GM23338 (cell line): ENCODE measurements at regions not wholly inside any gene's neighbourhood (a gene's known extent, or its start where the extent isn't known, plus 50 kb on each side); places are given as distances from the start of the nearest gene placed in this dataset.

Experiments used
- ATAC-seq: fragments of 200-7000 bp; cut with Tn5 transposase; 3 replicates; pipeline ENCODE4 v1.9.1; 2020
- DNase-seq: peaks from one replicate; pipeline ENCODE4 v3.0.0-alpha.2; 2015; ENCODE audit warnings: low spot score
- H2AFZ ChIP-seq: fragments of 200-600 bp; sonication (generic); 2 replicates; pipeline ENCODE4 v1.8.0; 2016; ENCODE audit warnings: antibody characterized with exemption, mild to moderate bottlenecking, moderate library complexity
- H3F3A ChIP-seq: fragments of 200-600 bp; sonication (generic); replicated peaks from 2 replicates; pipeline ENCODE4 v1.8.0; 2017; ENCODE audit warnings: antibody characterized with exemption, mixed run types, low read depth
- H3K27ac ChIP-seq: fragments of 200-600 bp; sonication (generic); 2 replicates; pipeline ENCODE4 v1.6.1; 2016; ENCODE audit warnings: low read depth
- H3K27me3 ChIP-seq: fragments of 200-600 bp; sonication (generic); 2 replicates; pipeline ENCODE4 v1.8.0; 2016; ENCODE audit warnings: mild to moderate bottlenecking, mixed run types, moderate library complexity; ENCODE audit not compliant: insufficient read depth
- H3K36me3 ChIP-seq: fragments of 200-600 bp; sonication (generic); 2 replicates; pipeline ENCODE4 v1.8.0; 2016; ENCODE audit warnings: mild to moderate bottlenecking; ENCODE audit not compliant: insufficient read depth
- H3K4me1 ChIP-seq: fragments of 200-600 bp; sonication (generic); 2 replicates; pipeline ENCODE4 v1.8.0; 2016; ENCODE audit warnings: mild to moderate bottlenecking, moderate library complexity; ENCODE audit not compliant: insufficient read depth
- H3K4me2 ChIP-seq: fragments of 200-600 bp; sonication (generic); 2 replicates; pipeline ENCODE4 v1.7.1; 2017; ENCODE audit warnings: mixed run types
- H3K4me3 ChIP-seq: fragments of 200-600 bp; sonication (generic); 2 replicates; pipeline ENCODE4 v1.6.1; 2016; ENCODE audit warnings: mixed run types
- H3K79me2 ChIP-seq: fragments of 200-600 bp; sonication (generic); replicated peaks from 2 replicates; pipeline ENCODE4 v1.8.0; 2017; ENCODE audit warnings: mild to moderate bottlenecking; ENCODE audit not compliant: insufficient read depth
- H3K9me2 ChIP-seq: fragments of 200-600 bp; sonication (generic); 2 replicates; pipeline ENCODE4 v1.8.0; 2017; ENCODE audit not compliant: insufficient read depth
- H4K20me1 ChIP-seq: fragments of 200-600 bp; sonication (generic); replicated peaks from 2 replicates; pipeline ENCODE4 v1.8.0; 2017; ENCODE audit warnings: mild to moderate bottlenecking; ENCODE audit not compliant: insufficient read depth
- H3K27ac Mint-ChIP-seq: 2 replicates; pipeline ENCODE4 v1.8.0; 2020; ENCODE audit warnings: inconsistent platforms, mild to moderate bottlenecking, moderate library complexity, mixed read lengths
- H3K27me3 Mint-ChIP-seq: 3 replicates; pipeline ENCODE4 v1.8.0; 2022; ENCODE audit warnings: low read depth, mild to moderate bottlenecking, moderate library complexity, mixed read lengths, inconsistent platforms; ENCODE audit not compliant: insufficient read depth, poor library complexity
- H3K36me3 Mint-ChIP-seq: 3 replicates; pipeline ENCODE4 v1.8.0; 2021; ENCODE audit warnings: low read depth, mild to moderate bottlenecking, inconsistent platforms, moderate library complexity, mixed read lengths
- H3K4me1 Mint-ChIP-seq: 3 replicates; pipeline ENCODE4 v1.8.0; 2020; ENCODE audit warnings: mild to moderate bottlenecking, inconsistent platforms, mixed read lengths
- H3K4me3 Mint-ChIP-seq: 3 replicates; pipeline ENCODE4 v1.8.0; 2021; ENCODE audit warnings: moderate library complexity, mild to moderate bottlenecking, inconsistent platforms, mixed read lengths
- H3K9me3 Mint-ChIP-seq: 3 replicates; pipeline ENCODE4 v1.8.0; 2020; ENCODE audit warnings: moderate library complexity, mild to moderate bottlenecking, inconsistent platforms, mixed read lengths
- CREB1 ChIP-seq: fragments of 250-450 bp; sonication (Bioruptor Pico); IDR thresholded peaks from 2 replicates; pipeline ENCODE4 v1.5.0; 2020; ENCODE audit warnings: low read depth, mild to moderate bottlenecking, moderate library complexity
- EZH2 ChIP-seq: fragments of 200-600 bp; sonication (generic); IDR thresholded peaks from one replicate; pipeline ENCODE4 v1.8.0; 2017; ENCODE audit warnings: antibody characterized with exemption, mild to moderate bottlenecking, low read depth; ENCODE audit not compliant: unreplicated experiment
- EZH2phosphoT487 ChIP-seq: fragments of 200-600 bp; sonication (generic); IDR thresholded peaks from one replicate; pipeline ENCODE4 v1.8.1; 2018; ENCODE audit warnings: antibody characterized with exemption; ENCODE audit not compliant: unreplicated experiment
- JUNB ChIP-seq: IDR thresholded peaks from one replicate; pipeline ENCODE4 v1.6.1; 2016; ENCODE audit warnings: antibody characterized with exemption; ENCODE audit not compliant: unreplicated experiment
- NANOG ChIP-seq: IDR thresholded peaks from 2 replicates; pipeline ENCODE4 v1.6.1; 2016; ENCODE audit warnings: antibody characterized with exemption, borderline replicate concordance
- POLR2AphosphoS5 ChIP-seq: IDR thresholded peaks from 2 replicates; pipeline ENCODE4 v1.6.1; 2016; ENCODE audit warnings: antibody characterized with exemption, low read depth
- STAT1 ChIP-seq: IDR thresholded peaks from one replicate; pipeline ENCODE4 v1.6.1; 2016; ENCODE audit warnings: antibody characterized with exemption; ENCODE audit not compliant: unreplicated experiment
- ZNF114 ChIP-seq: fragments of 250-450 bp; sonication (Bioruptor Pico); IDR thresholded peaks from 2 replicates; pipeline ENCODE4 v1.5.0; 2020; ENCODE audit warnings: mild to moderate bottlenecking, moderate library complexity
- ZNF331 ChIP-seq: fragments of 250-450 bp; sonication (Bioruptor Pico); IDR thresholded peaks from 2 replicates; pipeline ENCODE4 v1.5.0; 2020; ENCODE audit warnings: low read depth, mild to moderate bottlenecking, moderate library complexity
- TF ChIP-seq, protein P1 (sequence below): IDR thresholded peaks from one replicate; pipeline ENCODE4 v1.6.1; 2018; ENCODE audit warnings: antibody characterized with exemption; ENCODE audit not compliant: unreplicated experiment
- TF ChIP-seq, protein P2 (sequence below): IDR thresholded peaks from 2 replicates; pipeline ENCODE4 v1.6.1; 2016; ENCODE audit warnings: antibody characterized with exemption
- TF ChIP-seq, protein P3 (sequence below): fragments of 250-450 bp; sonication (Bioruptor Pico); IDR thresholded peaks from 2 replicates; pipeline ENCODE4 v1.5.0; 2020; ENCODE audit warnings: mild to moderate bottlenecking, moderate library complexity
- TF ChIP-seq, protein P4 (sequence below), 2 experiments: fragments of 200-600 bp in 1 of 2; sonication (generic) in 1 of 2; conservative IDR thresholded peaks; 2 replicates each; pipeline versions ENCODE4 v1.5.1 to v1.6.1; 2016 to 2017; ENCODE audit warnings: antibody characterized with exemption in 2 of 2, low read depth in 2 of 2, mild to moderate bottlenecking in 2 of 2, moderate library complexity in 1 of 2

DNA sequence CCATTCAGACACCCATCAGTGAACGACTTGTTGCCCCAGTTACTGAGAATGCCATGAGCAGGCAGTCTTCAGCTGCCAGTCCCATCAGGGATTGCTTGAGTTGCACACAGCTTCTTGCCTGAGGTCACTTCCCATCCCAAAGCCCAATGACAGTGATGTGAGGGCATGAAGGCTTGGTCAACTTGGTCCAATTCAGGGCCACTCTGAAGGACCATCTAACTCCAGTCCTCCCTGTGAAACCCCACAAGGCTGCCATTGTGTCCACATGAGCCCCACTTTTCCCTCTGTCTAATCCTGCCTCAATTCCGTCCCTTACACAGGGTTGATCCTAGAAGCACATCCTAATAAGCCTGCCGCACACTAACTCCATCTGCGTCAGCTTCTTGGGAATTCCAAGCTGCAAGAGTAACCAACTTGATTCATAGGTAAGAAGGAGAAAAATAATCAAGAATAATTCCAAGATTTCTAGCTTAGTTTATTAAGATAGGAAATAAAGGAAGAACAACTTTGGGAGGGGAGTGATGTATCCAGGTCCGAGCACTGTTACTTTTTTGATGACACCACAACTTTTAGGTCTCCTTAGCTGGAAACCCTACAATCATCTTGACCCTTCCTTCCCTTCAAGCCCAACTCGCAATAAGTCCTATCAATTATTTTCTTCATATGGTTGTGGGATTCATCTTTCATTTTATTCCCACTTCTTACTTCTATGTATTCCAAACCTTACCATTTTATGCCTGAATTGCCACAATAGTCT, 110.9 kb downstream of the LRRC30 start:
- TF ChIP-seq NANOG (no peak), POLR2AphosphoS5 (no peak), EZH2 (no peak), STAT1 (no peak), EZH2phosphoT487 (no peak), ZNF114 (no peak), CREB1 (no peak), JUNB (no peak), ZNF331 (CRISPR knock-in tag) (no peak)
- TF ChIP-seq, protein P1, sequence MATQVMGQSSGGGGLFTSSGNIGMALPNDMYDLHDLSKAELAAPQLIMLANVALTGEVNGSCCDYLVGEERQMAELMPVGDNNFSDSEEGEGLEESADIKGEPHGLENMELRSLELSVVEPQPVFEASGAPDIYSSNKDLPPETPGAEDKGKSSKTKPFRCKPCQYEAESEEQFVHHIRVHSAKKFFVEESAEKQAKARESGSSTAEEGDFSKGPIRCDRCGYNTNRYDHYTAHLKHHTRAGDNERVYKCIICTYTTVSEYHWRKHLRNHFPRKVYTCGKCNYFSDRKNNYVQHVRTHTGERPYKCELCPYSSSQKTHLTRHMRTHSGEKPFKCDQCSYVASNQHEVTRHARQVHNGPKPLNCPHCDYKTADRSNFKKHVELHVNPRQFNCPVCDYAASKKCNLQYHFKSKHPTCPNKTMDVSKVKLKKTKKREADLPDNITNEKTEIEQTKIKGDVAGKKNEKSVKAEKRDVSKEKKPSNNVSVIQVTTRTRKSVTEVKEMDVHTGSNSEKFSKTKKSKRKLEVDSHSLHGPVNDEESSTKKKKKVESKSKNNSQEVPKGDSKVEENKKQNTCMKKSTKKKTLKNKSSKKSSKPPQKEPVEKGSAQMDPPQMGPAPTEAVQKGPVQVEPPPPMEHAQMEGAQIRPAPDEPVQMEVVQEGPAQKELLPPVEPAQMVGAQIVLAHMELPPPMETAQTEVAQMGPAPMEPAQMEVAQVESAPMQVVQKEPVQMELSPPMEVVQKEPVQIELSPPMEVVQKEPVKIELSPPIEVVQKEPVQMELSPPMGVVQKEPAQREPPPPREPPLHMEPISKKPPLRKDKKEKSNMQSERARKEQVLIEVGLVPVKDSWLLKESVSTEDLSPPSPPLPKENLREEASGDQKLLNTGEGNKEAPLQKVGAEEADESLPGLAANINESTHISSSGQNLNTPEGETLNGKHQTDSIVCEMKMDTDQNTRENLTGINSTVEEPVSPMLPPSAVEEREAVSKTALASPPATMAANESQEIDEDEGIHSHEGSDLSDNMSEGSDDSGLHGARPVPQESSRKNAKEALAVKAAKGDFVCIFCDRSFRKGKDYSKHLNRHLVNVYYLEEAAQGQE = no peak
- TF ChIP-seq, protein P2, sequence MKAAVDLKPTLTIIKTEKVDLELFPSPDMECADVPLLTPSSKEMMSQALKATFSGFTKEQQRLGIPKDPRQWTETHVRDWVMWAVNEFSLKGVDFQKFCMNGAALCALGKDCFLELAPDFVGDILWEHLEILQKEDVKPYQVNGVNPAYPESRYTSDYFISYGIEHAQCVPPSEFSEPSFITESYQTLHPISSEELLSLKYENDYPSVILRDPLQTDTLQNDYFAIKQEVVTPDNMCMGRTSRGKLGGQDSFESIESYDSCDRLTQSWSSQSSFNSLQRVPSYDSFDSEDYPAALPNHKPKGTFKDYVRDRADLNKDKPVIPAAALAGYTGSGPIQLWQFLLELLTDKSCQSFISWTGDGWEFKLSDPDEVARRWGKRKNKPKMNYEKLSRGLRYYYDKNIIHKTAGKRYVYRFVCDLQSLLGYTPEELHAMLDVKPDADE = no peak
- TF ChIP-seq, protein P3, sequence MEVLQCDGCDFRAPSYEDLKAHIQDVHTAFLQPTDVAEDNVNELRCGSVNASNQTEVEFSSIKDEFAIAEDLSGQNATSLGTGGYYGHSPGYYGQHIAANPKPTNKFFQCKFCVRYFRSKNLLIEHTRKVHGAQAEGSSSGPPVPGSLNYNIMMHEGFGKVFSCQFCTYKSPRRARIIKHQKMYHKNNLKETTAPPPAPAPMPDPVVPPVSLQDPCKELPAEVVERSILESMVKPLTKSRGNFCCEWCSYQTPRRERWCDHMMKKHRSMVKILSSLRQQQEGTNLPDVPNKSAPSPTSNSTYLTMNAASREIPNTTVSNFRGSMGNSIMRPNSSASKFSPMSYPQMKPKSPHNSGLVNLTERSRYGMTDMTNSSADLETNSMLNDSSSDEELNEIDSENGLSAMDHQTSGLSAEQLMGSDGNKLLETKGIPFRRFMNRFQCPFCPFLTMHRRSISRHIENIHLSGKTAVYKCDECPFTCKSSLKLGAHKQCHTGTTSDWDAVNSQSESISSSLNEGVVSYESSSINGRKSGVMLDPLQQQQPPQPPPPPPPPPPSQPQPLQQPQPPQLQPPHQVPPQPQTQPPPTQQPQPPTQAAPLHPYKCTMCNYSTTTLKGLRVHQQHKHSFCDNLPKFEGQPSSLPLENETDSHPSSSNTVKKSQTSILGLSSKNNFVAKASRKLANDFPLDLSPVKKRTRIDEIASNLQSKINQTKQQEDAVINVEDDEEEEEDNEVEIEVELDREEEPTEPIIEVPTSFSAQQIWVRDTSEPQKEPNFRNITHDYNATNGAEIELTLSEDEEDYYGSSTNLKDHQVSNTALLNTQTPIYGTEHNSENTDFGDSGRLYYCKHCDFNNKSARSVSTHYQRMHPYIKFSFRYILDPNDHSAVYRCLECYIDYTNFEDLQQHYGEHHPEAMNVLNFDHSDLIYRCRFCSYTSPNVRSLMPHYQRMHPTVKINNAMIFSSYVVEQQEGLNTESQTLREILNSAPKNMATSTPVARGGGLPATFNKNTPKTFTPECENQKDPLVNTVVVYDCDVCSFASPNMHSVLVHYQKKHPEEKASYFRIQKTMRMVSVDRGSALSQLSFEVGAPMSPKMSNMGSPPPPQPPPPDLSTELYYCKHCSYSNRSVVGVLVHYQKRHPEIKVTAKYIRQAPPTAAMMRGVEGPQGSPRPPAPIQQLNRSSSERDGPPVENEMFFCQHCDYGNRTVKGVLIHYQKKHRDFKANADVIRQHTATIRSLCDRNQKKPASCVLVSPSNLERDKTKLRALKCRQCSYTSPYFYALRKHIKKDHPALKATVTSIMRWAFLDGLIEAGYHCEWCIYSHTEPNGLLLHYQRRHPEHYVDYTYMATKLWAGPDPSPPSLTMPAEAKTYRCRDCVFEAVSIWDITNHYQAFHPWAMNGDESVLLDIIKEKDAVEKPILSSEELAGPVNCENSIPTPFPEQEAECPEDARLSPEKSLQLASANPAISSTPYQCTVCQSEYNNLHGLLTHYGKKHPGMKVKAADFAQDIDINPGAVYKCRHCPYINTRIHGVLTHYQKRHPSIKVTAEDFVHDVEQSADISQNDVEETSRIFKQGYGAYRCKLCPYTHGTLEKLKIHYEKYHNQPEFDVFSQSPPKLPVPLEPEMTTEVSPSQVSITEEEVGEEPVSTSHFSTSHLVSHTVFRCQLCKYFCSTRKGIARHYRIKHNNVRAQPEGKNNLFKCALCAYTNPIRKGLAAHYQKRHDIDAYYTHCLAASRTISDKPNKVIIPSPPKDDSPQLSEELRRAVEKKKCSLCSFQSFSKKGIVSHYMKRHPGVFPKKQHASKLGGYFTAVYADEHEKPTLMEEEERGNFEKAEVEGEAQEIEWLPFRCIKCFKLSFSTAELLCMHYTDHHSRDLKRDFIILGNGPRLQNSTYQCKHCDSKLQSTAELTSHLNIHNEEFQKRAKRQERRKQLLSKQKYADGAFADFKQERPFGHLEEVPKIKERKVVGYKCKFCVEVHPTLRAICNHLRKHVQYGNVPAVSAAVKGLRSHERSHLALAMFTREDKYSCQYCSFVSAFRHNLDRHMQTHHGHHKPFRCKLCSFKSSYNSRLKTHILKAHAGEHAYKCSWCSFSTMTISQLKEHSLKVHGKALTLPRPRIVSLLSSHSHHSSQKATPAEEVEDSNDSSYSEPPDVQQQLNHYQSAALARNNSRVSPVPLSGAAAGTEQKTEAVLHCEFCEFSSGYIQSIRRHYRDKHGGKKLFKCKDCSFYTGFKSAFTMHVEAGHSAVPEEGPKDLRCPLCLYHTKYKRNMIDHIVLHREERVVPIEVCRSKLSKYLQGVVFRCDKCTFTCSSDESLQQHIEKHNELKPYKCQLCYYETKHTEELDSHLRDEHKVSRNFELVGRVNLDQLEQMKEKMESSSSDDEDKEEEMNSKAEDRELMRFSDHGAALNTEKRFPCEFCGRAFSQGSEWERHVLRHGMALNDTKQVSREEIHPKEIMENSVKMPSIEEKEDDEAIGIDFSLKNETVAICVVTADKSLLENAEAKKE (CRISPR knock-in tag) = no peak
- TF ChIP-seq, protein P4, sequence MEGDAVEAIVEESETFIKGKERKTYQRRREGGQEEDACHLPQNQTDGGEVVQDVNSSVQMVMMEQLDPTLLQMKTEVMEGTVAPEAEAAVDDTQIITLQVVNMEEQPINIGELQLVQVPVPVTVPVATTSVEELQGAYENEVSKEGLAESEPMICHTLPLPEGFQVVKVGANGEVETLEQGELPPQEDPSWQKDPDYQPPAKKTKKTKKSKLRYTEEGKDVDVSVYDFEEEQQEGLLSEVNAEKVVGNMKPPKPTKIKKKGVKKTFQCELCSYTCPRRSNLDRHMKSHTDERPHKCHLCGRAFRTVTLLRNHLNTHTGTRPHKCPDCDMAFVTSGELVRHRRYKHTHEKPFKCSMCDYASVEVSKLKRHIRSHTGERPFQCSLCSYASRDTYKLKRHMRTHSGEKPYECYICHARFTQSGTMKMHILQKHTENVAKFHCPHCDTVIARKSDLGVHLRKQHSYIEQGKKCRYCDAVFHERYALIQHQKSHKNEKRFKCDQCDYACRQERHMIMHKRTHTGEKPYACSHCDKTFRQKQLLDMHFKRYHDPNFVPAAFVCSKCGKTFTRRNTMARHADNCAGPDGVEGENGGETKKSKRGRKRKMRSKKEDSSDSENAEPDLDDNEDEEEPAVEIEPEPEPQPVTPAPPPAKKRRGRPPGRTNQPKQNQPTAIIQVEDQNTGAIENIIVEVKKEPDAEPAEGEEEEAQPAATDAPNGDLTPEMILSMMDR (conservative IDR thresholded peaks at IDR 0.05; ENCODE audit: low read depth in 2 of 2) = no peak
- Histone ChIP-seq H3F3A (no peaks in the 10 kb centered on the region), H3K4me2 (no peak overlapping the region), H3K79me2 (no peaks in the 10 kb centered on the region), H3K4me3 (no peak overlapping the region), H2AFZ (no peak overlapping the region), H3K9me2 (no peaks in the 10 kb centered on the region), H3K36me3 (no peaks in the 10 kb centered on the region), H3K27ac (no peak overlapping the region), H3K27me3 (no peaks in the 10 kb centered on the region), H3K4me1 (no peaks in the 10 kb centered on the region), H4K20me1 (no peaks in the 10 kb centered on the region)
- no peak for ATAC-seq
- H3K27me3 Mint-ChIP-seq = no peaks in the 10 kb centered on the region
- no peaks in the 10 kb centered on the region for H3K36me3 Mint-ChIP-seq
- no peak overlapping the region for H3K27ac Mint-ChIP-seq
- no peak overlapping the region for H3K4me3 Mint-ChIP-seq
- H3K4me1 Mint-ChIP-seq = no peaks in the 10 kb centered on the region
- no peaks in the 10 kb centered on the region; the same call in 2 of the 3 replicates for H3K9me3 Mint-ChIP-seq
- no peak for DNase-seq
